ENCODE measurements at regions not wholly inside any gene's neighbourhood (a gene's known extent, or its start where the extent isn't known, plus 50 kb on each side); places are given as distances from the start of the nearest gene placed in this dataset.

- POLR2A ChIA-PET: interaction anchor here (0.7 to 1.5 kb wide), 3 partner anchors 37 to 90 kb away, joined by 4 to 11 read pairs (median 4); no protein-coding TSS in a partner anchor
- no peaks in the 10 kb centered on the region for H3K27me3 ChIP-seq (ENCODE audit: control insufficient read depth in 2 of 2, insufficient read depth in 2 of 2, low read length in 2 of 2)
- no peaks in the 10 kb centered on the region for H3K9me1 ChIP-seq (replicated peaks; ENCODE audit: control insufficient read depth, extremely low read depth, insufficient read depth, low read length)
- dilution Hi-C loops (cut with MboI; ENCODE audit: extremely low pct_ligation_motif_present, low sequenced_read_pairs) (no loop called here), intact Hi-C loops (cut with micrococcal nuclease) (loop anchor here (2.0 kb wide), 2 partner anchors 17 to 19 kb away; no protein-coding TSS in a partner anchor)
- H4K20me1 ChIP-seq (replicated peaks; ENCODE audit: control insufficient read depth, extremely low read depth, insufficient read depth, low read length): no peaks in the 10 kb centered on the region
- peak overlapping the region; percentile 93 for H3K4me2 ChIP-seq (ENCODE audit: insufficient read depth, low read length)
- no TSS peak for BruUV-seq (replicated peaks)
- peak overlapping the region in 1 of 3 experiments; percentile 65 for H3K4me3 ChIP-seq (replicated peaks in 1 of 3; ENCODE audit: insufficient read depth in 1 of 3, low read depth in 1 of 3, low read length in 3 of 3)
- peak overlapping the region; percentile 22 for H2AFZ ChIP-seq (ENCODE audit: low read depth, low read length)
- FAIRE-seq (peak; percentile 56), DNase-seq (ENCODE audit: low read depth, low spot score) (peak; percentile 71)
- H3K27ac ChIP-seq (ENCODE audit: insufficient read depth, low read depth, low read length): peak overlapping the region; percentile 97
- CTCF ChIA-PET: interaction anchor here (1.0 to 2.3 kb wide), 5 partner anchors 16 to 601 kb away, joined by 3 to 10 read pairs (median 6); no protein-coding TSS in a partner anchor
- peak overlapping the region; percentile 88 for H3K9ac ChIP-seq (replicated peaks; ENCODE audit: extremely low read depth, insufficient read depth, low read length)
- H3K9me3 ChIP-seq (replicated peaks; ENCODE audit: control insufficient read depth, insufficient read depth, low read length): no peaks in the 10 kb centered on the region
- peaks cover 35% of the 10 kb centered on the region for H3K4me1 ChIP-seq (ENCODE audit: control insufficient read depth, extremely low read depth, insufficient read depth, low read length)
- no peaks in the 10 kb centered on the region for H3K36me3 ChIP-seq (ENCODE audit: control insufficient read depth in 2 of 2, extremely low read depth in 1 of 2, insufficient read depth in 2 of 2, low read length in 2 of 2)
- no peak for TF ChIP-seq POLR2AphosphoS5 (IDR thresholded peaks at IDR 0.05; ENCODE audit: insufficient read depth, low read depth, low read length)
- no peak for TF ChIP-seq GATA2 (IDR thresholded peaks at IDR 0.05; ENCODE audit: insufficient read depth, insufficient read length, low read depth, low read length)
- no peak for TF ChIP-seq POLR2A (IDR thresholded peaks at IDR 0.05; ENCODE audit: low read depth, low read length)
- TF ChIP-seq MAX (IDR thresholded peaks at IDR 0.05; ENCODE audit: insufficient read depth, insufficient read length): no peak
- peaks cover 13% of the 10 kb centered on the region for H3K79me2 ChIP-seq (ENCODE audit: control insufficient read depth, insufficient read depth, low read length)
Observed at GRCh38 chrX:45807572-45808425, 607.1 kb upstream of the DIPK2B start.
